ENCODE measurements at regions not wholly inside any gene's neighbourhood (a gene's known extent, or its start where the extent isn't known, plus 50 kb on each side); places are given as distances from the start of the nearest gene placed in this dataset.

- no peak for DNase-seq (ENCODE audit: low spot score)
- Histone ChIP-seq H3K9me2 (replicated peaks; ENCODE audit: insufficient read depth) (no peaks in the 10 kb centered on the region), H3K4me3 (no peak overlapping the region), H3K4me1 (ENCODE audit: insufficient read depth) (peaks cover 6% of the 10 kb centered on the region), H3K27me3 (no peaks in the 10 kb centered on the region), H3K27ac (no peak overlapping the region), H3K79me2 (no peaks in the 10 kb centered on the region), H3K9me3 (ENCODE audit: low read depth) (no peaks in the 10 kb centered on the region), H3K4me2 (no peak overlapping the region), H3K36me3 (replicated peaks; ENCODE audit: insufficient read depth, low read depth) (no peaks in the 10 kb centered on the region), H4K20me1 (ENCODE audit: insufficient read depth, poor library complexity, severe bottlenecking) (no peaks in the 10 kb centered on the region), H2AFZ (no peak overlapping the region)
- WGBS (ENCODE audit: low lambda C conversion rate, missing lambda C conversion rate): 48% methylated on average over 3 of the region's 3 CpGs
- TF ChIP-seq EZH2phosphoT487 (IDR thresholded peaks at IDR 0.05; ENCODE audit: low read depth, severe bottlenecking, unreplicated experiment): no peak
- TF ChIP-seq EZH2 (IDR thresholded peaks at IDR 0.05; ENCODE audit: borderline replicate concordance): no peak
- TF ChIP-seq, protein P1, sequence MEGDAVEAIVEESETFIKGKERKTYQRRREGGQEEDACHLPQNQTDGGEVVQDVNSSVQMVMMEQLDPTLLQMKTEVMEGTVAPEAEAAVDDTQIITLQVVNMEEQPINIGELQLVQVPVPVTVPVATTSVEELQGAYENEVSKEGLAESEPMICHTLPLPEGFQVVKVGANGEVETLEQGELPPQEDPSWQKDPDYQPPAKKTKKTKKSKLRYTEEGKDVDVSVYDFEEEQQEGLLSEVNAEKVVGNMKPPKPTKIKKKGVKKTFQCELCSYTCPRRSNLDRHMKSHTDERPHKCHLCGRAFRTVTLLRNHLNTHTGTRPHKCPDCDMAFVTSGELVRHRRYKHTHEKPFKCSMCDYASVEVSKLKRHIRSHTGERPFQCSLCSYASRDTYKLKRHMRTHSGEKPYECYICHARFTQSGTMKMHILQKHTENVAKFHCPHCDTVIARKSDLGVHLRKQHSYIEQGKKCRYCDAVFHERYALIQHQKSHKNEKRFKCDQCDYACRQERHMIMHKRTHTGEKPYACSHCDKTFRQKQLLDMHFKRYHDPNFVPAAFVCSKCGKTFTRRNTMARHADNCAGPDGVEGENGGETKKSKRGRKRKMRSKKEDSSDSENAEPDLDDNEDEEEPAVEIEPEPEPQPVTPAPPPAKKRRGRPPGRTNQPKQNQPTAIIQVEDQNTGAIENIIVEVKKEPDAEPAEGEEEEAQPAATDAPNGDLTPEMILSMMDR (IDR thresholded peaks at IDR 0.05; ENCODE audit: poor library complexity): no peak
Measured at GRCh38 chr3:72579191-72579580, 269.1 kb downstream of the SHQ1 start.

- no peaks in the 10 kb centered on the region for H4K20me1 ChIP-seq (ENCODE audit: insufficient read depth, poor library complexity, severe bottlenecking)
- no peaks in the 10 kb centered on the region for H3K9me2 ChIP-seq (replicated peaks; ENCODE audit: insufficient read depth)
- DNase-seq (ENCODE audit: low spot score): no peak
- TF ChIP-seq EZH2 (IDR thresholded peaks at IDR 0.05; ENCODE audit: borderline replicate concordance): no peak
- TF ChIP-seq, protein P1 (IDR thresholded peaks at IDR 0.05; ENCODE audit: poor library complexity): no peak
- TF ChIP-seq EZH2phosphoT487 (IDR thresholded peaks at IDR 0.05; ENCODE audit: low read depth, severe bottlenecking, unreplicated experiment): no peak
- H3K9me3 ChIP-seq (ENCODE audit: low read depth): no peaks in the 10 kb centered on the region
- no peaks in the 10 kb centered on the region for H3K79me2 ChIP-seq
- peaks cover 4% of the 10 kb centered on the region for H3K4me1 ChIP-seq (ENCODE audit: insufficient read depth)
- no peak overlapping the region for H3K4me2 ChIP-seq
- H3K27me3 ChIP-seq: no peaks in the 10 kb centered on the region
- no peaks in the 10 kb centered on the region for H3K36me3 ChIP-seq (replicated peaks; ENCODE audit: insufficient read depth, low read depth)
- no peak overlapping the region for H3K27ac ChIP-seq
- WGBS (ENCODE audit: low lambda C conversion rate, missing lambda C conversion rate): 96% methylated on average over 6 of the region's 6 CpGs
- no peak overlapping the region for H2AFZ ChIP-seq
- H3K4me3 ChIP-seq: no peak overlapping the region
Measured at GRCh38 chr3:72577190-72577589, 271.1 kb downstream of the SHQ1 start.

DNA sequence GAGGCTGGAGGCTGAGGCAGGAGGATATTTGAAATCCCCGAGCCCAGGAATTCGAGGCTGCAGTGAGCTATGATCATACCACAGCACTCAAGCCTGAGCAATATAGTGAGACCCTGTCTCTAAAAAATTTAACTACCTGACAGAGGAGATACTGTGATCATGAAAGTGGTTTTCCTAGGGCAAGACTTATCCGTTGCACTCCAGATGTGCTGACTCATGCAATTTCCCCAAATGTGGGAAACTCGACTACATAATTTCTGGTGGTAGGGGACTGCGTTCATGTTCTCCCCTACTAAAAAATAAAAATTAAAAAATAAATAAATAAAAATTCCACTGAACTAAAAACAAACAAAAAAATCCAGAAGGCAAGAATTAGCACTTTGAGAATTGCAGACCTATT, 271.7 kb downstream of the SHQ1 start:
- Histone ChIP-seq H3K27me3 (no peaks in the 10 kb centered on the region), H3K79me2 (no peaks in the 10 kb centered on the region), H3K4me1 (ENCODE audit: insufficient read depth) (peaks cover 6% of the 10 kb centered on the region), H3K27ac (no peak overlapping the region), H3K36me3 (replicated peaks; ENCODE audit: insufficient read depth, low read depth) (no peaks in the 10 kb centered on the region), H3K9me3 (ENCODE audit: low read depth) (no peaks in the 10 kb centered on the region), H2AFZ (no peak overlapping the region), H4K20me1 (ENCODE audit: insufficient read depth, poor library complexity, severe bottlenecking) (no peaks in the 10 kb centered on the region), H3K4me2 (no peak overlapping the region), H3K9me2 (replicated peaks; ENCODE audit: insufficient read depth) (no peaks in the 10 kb centered on the region), H3K4me3 (no peak overlapping the region)
- TF ChIP-seq EZH2 (IDR thresholded peaks at IDR 0.05; ENCODE audit: borderline replicate concordance) (no peak), EZH2phosphoT487 (IDR thresholded peaks at IDR 0.05; ENCODE audit: low read depth, severe bottlenecking, unreplicated experiment) (no peak)
- TF ChIP-seq, protein P1 (IDR thresholded peaks at IDR 0.05; ENCODE audit: poor library complexity): no peak
- 85% methylated on average over 5 of the region's 5 CpGs for WGBS (ENCODE audit: low lambda C conversion rate, missing lambda C conversion rate)
- DNase-seq (ENCODE audit: low spot score): no peak

DNA sequence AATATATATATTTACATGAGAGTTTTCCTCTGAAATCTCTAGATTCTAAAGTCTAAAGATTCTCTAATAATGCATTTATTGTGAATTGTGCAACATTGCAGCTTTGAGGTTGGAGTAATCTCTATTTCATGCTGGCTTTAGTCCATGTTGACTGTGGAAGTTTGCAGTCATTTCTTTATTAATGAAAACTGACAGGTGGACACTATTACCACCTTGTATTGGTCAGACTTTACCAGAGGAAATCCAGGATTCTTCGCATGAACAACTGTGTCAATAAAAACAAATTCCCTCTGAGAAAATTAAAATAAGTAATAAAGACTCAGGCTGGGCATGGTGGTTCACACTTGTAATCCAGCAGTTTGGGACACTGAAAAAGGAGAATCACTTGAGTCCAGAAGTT, 274.1 kb downstream of the SHQ1 start:
- H3K79me2 ChIP-seq: no peaks in the 10 kb centered on the region
- DNase-seq (ENCODE audit: low spot score): no peak
- no peaks in the 10 kb centered on the region for H3K27me3 ChIP-seq
- peaks cover 13% of the 10 kb centered on the region for H3K4me1 ChIP-seq (ENCODE audit: insufficient read depth)
- H3K27ac ChIP-seq: no peak overlapping the region
- no peak overlapping the region for H3K4me2 ChIP-seq
- no peaks in the 10 kb centered on the region for H3K9me3 ChIP-seq (ENCODE audit: low read depth)
- 97% methylated on average over 1 of the region's 1 CpG for WGBS (ENCODE audit: low lambda C conversion rate, missing lambda C conversion rate)
- no peak overlapping the region for H3K4me3 ChIP-seq
- no peaks in the 10 kb centered on the region for H4K20me1 ChIP-seq (ENCODE audit: insufficient read depth, poor library complexity, severe bottlenecking)
- H2AFZ ChIP-seq: no peak overlapping the region
- H3K9me2 ChIP-seq (replicated peaks; ENCODE audit: insufficient read depth): no peaks in the 10 kb centered on the region
- TF ChIP-seq, protein P1 (IDR thresholded peaks at IDR 0.05; ENCODE audit: poor library complexity): no peak
- no peak for TF ChIP-seq EZH2phosphoT487 (IDR thresholded peaks at IDR 0.05; ENCODE audit: low read depth, severe bottlenecking, unreplicated experiment)
- no peak for TF ChIP-seq EZH2 (IDR thresholded peaks at IDR 0.05; ENCODE audit: borderline replicate concordance)
- H3K36me3 ChIP-seq (replicated peaks; ENCODE audit: insufficient read depth, low read depth): no peaks in the 10 kb centered on the region

Measured in hepatocyte (in vitro differentiated cells).